SK-N-SH (cell line): ENCODE measurements at regions not wholly inside any gene's neighbourhood (a gene's known extent, or its start where the extent isn't known, plus 50 kb on each side); places are given as distances from the start of the nearest gene placed in this dataset.

Experiments used
- CTCF ChIA-PET: fragments of 300-600, 350-600 bp; formaldehyde crosslinking; extraction: SDS; loops from one replicate; lab custom pipeline; 2021; lab: Yijun Ruan, JAX
- POLR2A ChIA-PET: fragments of 350-600 bp; sonication (Branson Sonifier 250); formaldehyde crosslinking; extraction: SDS; loops from one replicate; lab custom pipeline; 2020; ENCODE audit warnings: antibody characterized with exemption, inconsistent platforms; lab: Yijun Ruan, JAX
- DNase-seq: peaks from one replicate; pipeline ENCODE4 v3.0.0; 2012
- H2AFZ ChIP-seq: fragments of 200-600 bp; sonication (generic); 2 replicates; pipeline ENCODE4 v1.8.1; 2016; ENCODE audit warnings: antibody characterized with exemption, mild to moderate bottlenecking, low read depth
- H3F3A ChIP-seq: fragments of 200-600 bp; sonication (generic); replicated peaks from 2 replicates; pipeline ENCODE3; 2016; ENCODE audit warnings: antibody characterized with exemption, mild to moderate bottlenecking; ENCODE audit not compliant: insufficient read depth
- H3K27ac ChIP-seq, 2 experiments: fragments of 200-500 bp in 1 of 2; fragments of 200-600 bp in 1 of 2; sonication (Bioruptor generic) in 1 of 2; sonication (generic), shearing (Covaris generic) in 1 of 2; 2 replicates each; pipeline versions ENCODE4 v1.5.1 to v1.6.1; 2014 to 2016; ENCODE audit warnings: low read depth in 2 of 2, inconsistent platforms in 1 of 2, low read length in 1 of 2, mild to moderate bottlenecking in 1 of 2, mixed read lengths in 1 of 2
- H3K27me3 ChIP-seq: fragments of 200-600 bp; sonication (generic), shearing (Covaris generic); 2 replicates; pipeline ENCODE4 v1.6.1; 2016; ENCODE audit warnings: mixed run types; ENCODE audit not compliant: insufficient read depth
- H3K36me3 ChIP-seq, 2 experiments: fragments of 200-500 bp in 1 of 2; fragments of 200-600 bp in 1 of 2; sonication (Bioruptor generic) in 1 of 2; sonication (generic) in 1 of 2; replicated peaks in 1 of 2; 2 replicates each; pipeline versions ENCODE3 to v1.5.1; 2014 to 2016; ENCODE audit warnings: low read length in 1 of 2, mild to moderate bottlenecking in 1 of 2; ENCODE audit not compliant: insufficient read depth in 2 of 2, control insufficient read depth in 1 of 2
- H3K4me1 ChIP-seq, 2 experiments: fragments of 200-500 bp in 1 of 2; fragments of 200-600 bp in 1 of 2; sonication (Bioruptor generic) in 1 of 2; sonication (generic), shearing (Covaris generic) in 1 of 2; 2 replicates each; pipeline versions ENCODE4 v1.5.1 to v1.6.1; 2014 to 2016; ENCODE audit warnings: low read depth in 1 of 2, low read length in 1 of 2, mixed run types in 1 of 2; ENCODE audit not compliant: insufficient read depth in 2 of 2, control insufficient read depth in 1 of 2
- H3K4me2 ChIP-seq: fragments of 200-600 bp; sonication (generic), shearing (Covaris generic); 2 replicates; pipeline ENCODE4 v1.6.1; 2017; ENCODE audit warnings: mixed run types
- H3K4me3 ChIP-seq, 2 experiments: fragments of 200-500 bp in 1 of 2; fragments of 200-600 bp in 1 of 2; sonication (Bioruptor generic) in 1 of 2; sonication (generic), shearing (Covaris generic) in 1 of 2; 2 replicates each; pipeline versions ENCODE4 v1.5.1 to v1.8.1; 2014 to 2016; ENCODE audit warnings: low read depth in 2 of 2, inconsistent platforms in 1 of 2, low read length in 1 of 2, mild to moderate bottlenecking in 1 of 2, mixed read lengths in 1 of 2, moderate library complexity in 1 of 2
- H3K79me2 ChIP-seq: fragments of 200-600 bp; sonication (generic); 2 replicates; pipeline ENCODE4 v1.8.1; 2017; ENCODE audit warnings: mild to moderate bottlenecking; ENCODE audit not compliant: insufficient read depth
- H3K9ac ChIP-seq: fragments of 200-600 bp; sonication (generic); 2 replicates; pipeline ENCODE4 v1.6.1; 2017; ENCODE audit warnings: mixed run types
- H3K9me2 ChIP-seq: fragments of 200-600 bp; sonication (generic); 2 replicates; pipeline ENCODE4 v1.6.1; 2017; ENCODE audit warnings: mixed run types
- H3K9me3 ChIP-seq: fragments of 200-600 bp; sonication (generic); 2 replicates; pipeline ENCODE4 v1.6.1; 2017; ENCODE audit warnings: mixed run types, mild to moderate bottlenecking, moderate library complexity
- H4K20me1 ChIP-seq: fragments of 200-600 bp; sonication (generic); 2 replicates; pipeline ENCODE4 v1.6.1; 2017; ENCODE audit warnings: mild to moderate bottlenecking, mixed run types; ENCODE audit not compliant: insufficient read depth
- CHD2 ChIP-seq: fragments of 150-350 bp; IDR thresholded peaks from 2 replicates; pipeline ENCODE4 v1.6.1; 2018; ENCODE audit warnings: low read length; ENCODE audit not compliant: partially characterized antibody
- ELF1 ChIP-seq: IDR thresholded peaks from 2 replicates; pipeline ENCODE4 v1.4.0; 2012
- EZH2phosphoT487 ChIP-seq: fragments of 200-600 bp; sonication (generic); IDR thresholded peaks from 2 replicates; pipeline ENCODE4 v1.6.1; 2017; ENCODE audit warnings: low read depth, mixed run types, mild to moderate bottlenecking, antibody characterized with exemption, moderate library complexity, borderline replicate concordance
- FOXJ3 ChIP-seq: sonication (generic); formaldehyde crosslinking; IDR thresholded peaks from 2 replicates; pipeline ENCODE4 v1.5.1; 2020; ENCODE audit warnings: mild to moderate bottlenecking, missing genetic modification reagents
- FOXM1 ChIP-seq: IDR thresholded peaks from 2 replicates; pipeline ENCODE4 v1.4.0; 2012; ENCODE audit warnings: low read depth, mild to moderate bottlenecking
- GATA2 ChIP-seq: sonication (generic); formaldehyde crosslinking; IDR thresholded peaks from 2 replicates; pipeline ENCODE4 v1.5.0; 2020; ENCODE audit warnings: mild to moderate bottlenecking, missing genetic modification reagents
- NFIC ChIP-seq: IDR thresholded peaks from 2 replicates; pipeline ENCODE4 v1.4.0; 2012; ENCODE audit warnings: borderline replicate concordance
- NRF1 ChIP-seq: IDR thresholded peaks from 2 replicates; pipeline ENCODE4 v1.6.1; 2012; ENCODE audit warnings: low read depth, mild to moderate bottlenecking, low read length
- POLR2AphosphoS5 ChIP-seq: IDR thresholded peaks from 2 replicates; pipeline ENCODE4 v1.6.1; 2012; ENCODE audit warnings: low read depth, low read length
- RAD21 ChIP-seq: IDR thresholded peaks from 2 replicates; pipeline ENCODE4 v1.6.1; 2012; ENCODE audit warnings: mild to moderate bottlenecking, low read length
- RFX5 ChIP-seq: IDR thresholded peaks from 2 replicates; pipeline ENCODE4 v1.6.1; 2012; ENCODE audit warnings: mild to moderate bottlenecking, improper control_type of control experiment, low read length
- RXRA ChIP-seq: IDR thresholded peaks from 2 replicates; pipeline ENCODE4 v1.4.0; 2012; ENCODE audit warnings: low read depth, mild to moderate bottlenecking, borderline replicate concordance
- SIN3A ChIP-seq: IDR thresholded peaks from 2 replicates; pipeline ENCODE4 v1.6.1; 2012; ENCODE audit warnings: low read depth, mild to moderate bottlenecking, low read length, moderate library complexity, borderline replicate concordance
- SMC3 ChIP-seq: IDR thresholded peaks from 2 replicates; pipeline ENCODE4 v1.6.1; 2012; ENCODE audit warnings: low read depth, low read length, improper control_type of control experiment
- TAF1 ChIP-seq: IDR thresholded peaks from 2 replicates; pipeline ENCODE4 v1.6.1; 2012; ENCODE audit warnings: low read depth, mild to moderate bottlenecking, low read length, moderate library complexity, borderline replicate concordance
- TEAD4 ChIP-seq: IDR thresholded peaks from 2 replicates; pipeline ENCODE4 v1.4.0; 2012; ENCODE audit warnings: mild to moderate bottlenecking, borderline replicate concordance; ENCODE audit not compliant: insufficient read depth
- YY1 ChIP-seq: IDR thresholded peaks from 2 replicates; pipeline ENCODE4 v1.4.0; 2012; ENCODE audit warnings: low read depth, mild to moderate bottlenecking
- TF ChIP-seq, protein P1 (sequence below): IDR thresholded peaks from 2 replicates; pipeline ENCODE4 v1.4.0; 2012; ENCODE audit warnings: low read depth, borderline replicate concordance
- TF ChIP-seq, protein P2 (sequence below): fragments of 200-600 bp; sonication (generic); IDR thresholded peaks from 2 replicates; pipeline ENCODE4 v1.6.1; 2017; ENCODE audit warnings: antibody characterized with exemption, mild to moderate bottlenecking, moderate library complexity
- TF ChIP-seq, protein P3 (sequence below): IDR thresholded peaks from 2 replicates; pipeline ENCODE4 v1.4.0; 2012; ENCODE audit warnings: low read depth
- TF ChIP-seq, protein P4 (sequence below): IDR thresholded peaks from 2 replicates; pipeline ENCODE4 v1.4.0; 2012; ENCODE audit warnings: low read depth, borderline replicate concordance
- TF ChIP-seq, protein P5 (sequence below): IDR thresholded peaks from 2 replicates; pipeline ENCODE4; 2012
- TF ChIP-seq, protein P6 (sequence below): fragments of 150-350 bp; IDR thresholded peaks from 2 replicates; pipeline ENCODE4 v1.6.1; 2017; ENCODE audit warnings: antibody characterized with exemption, low read length, low read depth, borderline replicate concordance

DNA sequence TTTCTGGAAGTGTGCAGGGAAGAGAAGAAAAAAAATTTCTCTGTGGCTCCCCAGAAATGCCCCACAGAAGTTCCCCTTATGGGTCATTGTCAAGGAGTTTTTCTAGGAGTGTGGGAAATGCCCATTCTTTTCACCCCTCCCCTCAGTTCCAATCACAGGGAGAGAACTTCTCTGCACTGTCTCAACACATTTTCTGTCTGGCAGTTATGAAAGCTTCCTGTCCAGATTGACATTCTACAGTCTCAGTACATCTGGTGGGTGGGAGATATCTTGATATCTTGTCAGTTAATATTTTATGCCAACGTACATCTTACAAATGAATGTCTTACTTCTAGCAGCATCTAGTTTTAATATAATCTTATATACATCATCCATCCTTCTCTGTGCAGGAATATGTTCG is 566.8 kb upstream of the AADAT start (continued):
- TF ChIP-seq FOXM1 = no peak
- TF ChIP-seq EZH2phosphoT487 = no peak
- no peak for TF ChIP-seq SMC3
- TF ChIP-seq NRF1 = no peak
- TF ChIP-seq YY1 = no peak
- TF ChIP-seq RXRA = no peak
- TF ChIP-seq, protein P1, sequence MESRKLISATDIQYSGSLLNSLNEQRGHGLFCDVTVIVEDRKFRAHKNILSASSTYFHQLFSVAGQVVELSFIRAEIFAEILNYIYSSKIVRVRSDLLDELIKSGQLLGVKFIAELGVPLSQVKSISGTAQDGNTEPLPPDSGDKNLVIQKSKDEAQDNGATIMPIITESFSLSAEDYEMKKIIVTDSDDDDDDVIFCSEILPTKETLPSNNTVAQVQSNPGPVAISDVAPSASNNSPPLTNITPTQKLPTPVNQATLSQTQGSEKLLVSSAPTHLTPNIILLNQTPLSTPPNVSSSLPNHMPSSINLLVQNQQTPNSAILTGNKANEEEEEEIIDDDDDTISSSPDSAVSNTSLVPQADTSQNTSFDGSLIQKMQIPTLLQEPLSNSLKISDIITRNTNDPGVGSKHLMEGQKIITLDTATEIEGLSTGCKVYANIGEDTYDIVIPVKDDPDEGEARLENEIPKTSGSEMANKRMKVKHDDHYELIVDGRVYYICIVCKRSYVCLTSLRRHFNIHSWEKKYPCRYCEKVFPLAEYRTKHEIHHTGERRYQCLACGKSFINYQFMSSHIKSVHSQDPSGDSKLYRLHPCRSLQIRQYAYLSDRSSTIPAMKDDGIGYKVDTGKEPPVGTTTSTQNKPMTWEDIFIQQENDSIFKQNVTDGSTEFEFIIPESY = no peak
- no peak for TF ChIP-seq RFX5
- no peak for TF ChIP-seq SIN3A
- TF ChIP-seq TAF1 = no peak
- TF ChIP-seq, protein P2, sequence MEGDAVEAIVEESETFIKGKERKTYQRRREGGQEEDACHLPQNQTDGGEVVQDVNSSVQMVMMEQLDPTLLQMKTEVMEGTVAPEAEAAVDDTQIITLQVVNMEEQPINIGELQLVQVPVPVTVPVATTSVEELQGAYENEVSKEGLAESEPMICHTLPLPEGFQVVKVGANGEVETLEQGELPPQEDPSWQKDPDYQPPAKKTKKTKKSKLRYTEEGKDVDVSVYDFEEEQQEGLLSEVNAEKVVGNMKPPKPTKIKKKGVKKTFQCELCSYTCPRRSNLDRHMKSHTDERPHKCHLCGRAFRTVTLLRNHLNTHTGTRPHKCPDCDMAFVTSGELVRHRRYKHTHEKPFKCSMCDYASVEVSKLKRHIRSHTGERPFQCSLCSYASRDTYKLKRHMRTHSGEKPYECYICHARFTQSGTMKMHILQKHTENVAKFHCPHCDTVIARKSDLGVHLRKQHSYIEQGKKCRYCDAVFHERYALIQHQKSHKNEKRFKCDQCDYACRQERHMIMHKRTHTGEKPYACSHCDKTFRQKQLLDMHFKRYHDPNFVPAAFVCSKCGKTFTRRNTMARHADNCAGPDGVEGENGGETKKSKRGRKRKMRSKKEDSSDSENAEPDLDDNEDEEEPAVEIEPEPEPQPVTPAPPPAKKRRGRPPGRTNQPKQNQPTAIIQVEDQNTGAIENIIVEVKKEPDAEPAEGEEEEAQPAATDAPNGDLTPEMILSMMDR = no peak
- TF ChIP-seq CHD2 = peak; percentile 63
- TF ChIP-seq, protein P3, sequence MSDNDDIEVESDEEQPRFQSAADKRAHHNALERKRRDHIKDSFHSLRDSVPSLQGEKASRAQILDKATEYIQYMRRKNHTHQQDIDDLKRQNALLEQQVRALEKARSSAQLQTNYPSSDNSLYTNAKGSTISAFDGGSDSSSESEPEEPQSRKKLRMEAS = no peak
- no peak for TF ChIP-seq FOXJ3
- TF ChIP-seq, protein P4, sequence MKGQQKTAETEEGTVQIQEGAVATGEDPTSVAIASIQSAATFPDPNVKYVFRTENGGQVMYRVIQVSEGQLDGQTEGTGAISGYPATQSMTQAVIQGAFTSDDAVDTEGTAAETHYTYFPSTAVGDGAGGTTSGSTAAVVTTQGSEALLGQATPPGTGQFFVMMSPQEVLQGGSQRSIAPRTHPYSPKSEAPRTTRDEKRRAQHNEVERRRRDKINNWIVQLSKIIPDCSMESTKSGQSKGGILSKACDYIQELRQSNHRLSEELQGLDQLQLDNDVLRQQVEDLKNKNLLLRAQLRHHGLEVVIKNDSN = no peak
- no peak for TF ChIP-seq NFIC
- peak; percentile 52; the same call in 1 of the 2 replicates for TF ChIP-seq POLR2AphosphoS5
- TF ChIP-seq TEAD4 = peak; percentile 25; the same call in 1 of the 2 replicates
- no peak for TF ChIP-seq RAD21

DNA sequence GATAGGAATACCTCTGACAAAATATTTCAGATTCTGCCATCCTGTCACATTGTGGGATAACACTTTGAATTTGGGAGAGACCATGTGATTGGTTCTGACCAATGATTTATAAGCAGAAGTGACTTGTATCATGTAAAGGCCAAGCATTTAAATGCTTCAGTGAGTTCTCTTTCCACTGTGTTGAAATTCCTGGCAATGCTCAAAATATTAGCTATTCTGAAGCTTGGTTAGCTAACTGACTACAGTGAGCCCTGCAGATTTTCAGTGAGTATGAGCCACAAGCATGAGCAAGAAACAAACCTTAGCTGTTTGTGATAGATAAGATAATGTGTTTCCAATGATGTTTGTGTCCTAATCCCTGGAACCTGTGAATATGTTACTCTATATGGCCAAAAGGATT is 562.8 kb upstream of the AADAT start:
- no peak overlapping the region for H3K4me3 ChIP-seq
- H2AFZ ChIP-seq = no peak overlapping the region
- no peaks in the 10 kb centered on the region for H3K36me3 ChIP-seq
- H3K79me2 ChIP-seq = no peaks in the 10 kb centered on the region
- no peaks in the 10 kb centered on the region for H4K20me1 ChIP-seq
- H3K9me3 ChIP-seq = no peaks in the 10 kb centered on the region
- ChIA-PET POLR2A (no interaction called here), CTCF (interaction anchor here (0.8 kb wide), 1 partner anchor 192 kb away, joined by 3 read pairs; no protein-coding TSS in a partner anchor)
- DNase-seq = no peak
- H3F3A ChIP-seq = no peaks in the 10 kb centered on the region
- peaks cover 6 to 8% of the 10 kb centered on the region in 2 experiments for H3K4me1 ChIP-seq
- no peaks in the 10 kb centered on the region for H3K9me2 ChIP-seq
- H3K9ac ChIP-seq = no peak overlapping the region
- no peaks in the 10 kb centered on the region for H3K27me3 ChIP-seq
- no peak overlapping the region for H3K27ac ChIP-seq
- no peak overlapping the region for H3K4me2 ChIP-seq
- TF ChIP-seq EZH2phosphoT487 (no peak), ELF1 (no peak), RFX5 (no peak), SIN3A (no peak), FOXJ3 (no peak), CHD2 (no peak), GATA2 (no peak)
- TF ChIP-seq, protein P1 = no peak
- TF ChIP-seq, protein P5, sequence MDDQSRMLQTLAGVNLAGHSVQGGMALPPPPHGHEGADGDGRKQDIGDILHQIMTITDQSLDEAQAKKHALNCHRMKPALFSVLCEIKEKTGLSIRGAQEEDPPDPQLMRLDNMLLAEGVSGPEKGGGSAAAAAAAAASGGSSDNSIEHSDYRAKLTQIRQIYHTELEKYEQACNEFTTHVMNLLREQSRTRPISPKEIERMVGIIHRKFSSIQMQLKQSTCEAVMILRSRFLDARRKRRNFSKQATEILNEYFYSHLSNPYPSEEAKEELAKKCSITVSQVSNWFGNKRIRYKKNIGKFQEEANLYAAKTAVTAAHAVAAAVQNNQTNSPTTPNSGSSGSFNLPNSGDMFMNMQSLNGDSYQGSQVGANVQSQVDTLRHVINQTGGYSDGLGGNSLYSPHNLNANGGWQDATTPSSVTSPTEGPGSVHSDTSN = no peak
- TF ChIP-seq, protein P6, sequence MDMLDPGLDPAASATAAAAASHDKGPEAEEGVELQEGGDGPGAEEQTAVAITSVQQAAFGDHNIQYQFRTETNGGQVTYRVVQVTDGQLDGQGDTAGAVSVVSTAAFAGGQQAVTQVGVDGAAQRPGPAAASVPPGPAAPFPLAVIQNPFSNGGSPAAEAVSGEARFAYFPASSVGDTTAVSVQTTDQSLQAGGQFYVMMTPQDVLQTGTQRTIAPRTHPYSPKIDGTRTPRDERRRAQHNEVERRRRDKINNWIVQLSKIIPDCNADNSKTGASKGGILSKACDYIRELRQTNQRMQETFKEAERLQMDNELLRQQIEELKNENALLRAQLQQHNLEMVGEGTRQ = no peak
- TF ChIP-seq, protein P4 = no peak
